ENCODE measurements at regions not wholly inside any gene's neighbourhood (a gene's known extent, or its start where the extent isn't known, plus 50 kb on each side); places are given as distances from the start of the nearest gene placed in this dataset.

DNA sequence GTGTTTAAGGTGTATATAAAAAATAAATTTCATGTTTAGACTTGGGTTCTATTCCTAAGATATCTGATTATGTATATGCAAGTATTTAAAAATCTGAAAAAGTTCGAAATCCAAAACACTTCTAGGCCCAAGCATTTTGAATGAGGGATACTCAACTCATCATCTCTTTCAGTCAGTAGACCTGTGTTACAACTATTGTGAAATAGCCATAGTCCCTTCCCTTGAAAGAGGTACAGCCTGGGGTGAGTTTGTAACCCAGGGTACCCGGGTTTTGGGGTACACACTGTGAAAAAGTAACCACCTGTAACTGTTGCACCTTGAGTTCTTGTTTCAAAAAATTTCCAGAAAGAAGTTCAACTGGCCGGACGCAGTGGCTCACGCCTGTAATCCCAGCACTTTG, 76.6 kb upstream of the DOK5 start:
- Mint-ChIP-seq H3K9me3 (0 out of 2 replicates have a peak, but pooled peaks cover under 1% of the 10 kb centered on the region), H3K4me1 (peaks cover 12% of the 10 kb centered on the region), H3K27me3 (ENCODE audit: low read depth) (no peaks in the 10 kb centered on the region), H3K27ac (no peak overlapping the region), H3K36me3 (no peaks in the 10 kb centered on the region), H3K4me3 (no peak overlapping the region)
- ATAC-seq (no peak), DNase-seq (ENCODE audit: low spot score) (no peak)
- TF ChIP-seq, protein P1, sequence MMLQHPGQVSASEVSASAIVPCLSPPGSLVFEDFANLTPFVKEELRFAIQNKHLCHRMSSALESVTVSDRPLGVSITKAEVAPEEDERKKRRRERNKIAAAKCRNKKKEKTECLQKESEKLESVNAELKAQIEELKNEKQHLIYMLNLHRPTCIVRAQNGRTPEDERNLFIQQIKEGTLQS (CRISPR knock-in tag; conservative IDR thresholded peaks at IDR 0.05): no peak
- no peak for TF ChIP-seq ATF1 (CRISPR knock-in tag; IDR thresholded peaks at IDR 0.05)
- TF ChIP-seq, protein P2, sequence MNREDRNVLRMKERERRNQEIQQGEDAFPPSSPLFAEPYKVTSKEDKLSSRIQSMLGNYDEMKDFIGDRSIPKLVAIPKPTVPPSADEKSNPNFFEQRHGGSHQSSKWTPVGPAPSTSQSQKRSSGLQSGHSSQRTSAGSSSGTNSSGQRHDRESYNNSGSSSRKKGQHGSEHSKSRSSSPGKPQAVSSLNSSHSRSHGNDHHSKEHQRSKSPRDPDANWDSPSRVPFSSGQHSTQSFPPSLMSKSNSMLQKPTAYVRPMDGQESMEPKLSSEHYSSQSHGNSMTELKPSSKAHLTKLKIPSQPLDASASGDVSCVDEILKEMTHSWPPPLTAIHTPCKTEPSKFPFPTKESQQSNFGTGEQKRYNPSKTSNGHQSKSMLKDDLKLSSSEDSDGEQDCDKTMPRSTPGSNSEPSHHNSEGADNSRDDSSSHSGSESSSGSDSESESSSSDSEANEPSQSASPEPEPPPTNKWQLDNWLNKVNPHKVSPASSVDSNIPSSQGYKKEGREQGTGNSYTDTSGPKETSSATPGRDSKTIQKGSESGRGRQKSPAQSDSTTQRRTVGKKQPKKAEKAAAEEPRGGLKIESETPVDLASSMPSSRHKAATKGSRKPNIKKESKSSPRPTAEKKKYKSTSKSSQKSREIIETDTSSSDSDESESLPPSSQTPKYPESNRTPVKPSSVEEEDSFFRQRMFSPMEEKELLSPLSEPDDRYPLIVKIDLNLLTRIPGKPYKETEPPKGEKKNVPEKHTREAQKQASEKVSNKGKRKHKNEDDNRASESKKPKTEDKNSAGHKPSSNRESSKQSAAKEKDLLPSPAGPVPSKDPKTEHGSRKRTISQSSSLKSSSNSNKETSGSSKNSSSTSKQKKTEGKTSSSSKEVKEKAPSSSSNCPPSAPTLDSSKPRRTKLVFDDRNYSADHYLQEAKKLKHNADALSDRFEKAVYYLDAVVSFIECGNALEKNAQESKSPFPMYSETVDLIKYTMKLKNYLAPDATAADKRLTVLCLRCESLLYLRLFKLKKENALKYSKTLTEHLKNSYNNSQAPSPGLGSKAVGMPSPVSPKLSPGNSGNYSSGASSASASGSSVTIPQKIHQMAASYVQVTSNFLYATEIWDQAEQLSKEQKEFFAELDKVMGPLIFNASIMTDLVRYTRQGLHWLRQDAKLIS (CRISPR knock-in tag; IDR thresholded peaks at IDR 0.05; ENCODE audit: borderline replicate concordance): no peak
- TF ChIP-seq, protein P3, sequence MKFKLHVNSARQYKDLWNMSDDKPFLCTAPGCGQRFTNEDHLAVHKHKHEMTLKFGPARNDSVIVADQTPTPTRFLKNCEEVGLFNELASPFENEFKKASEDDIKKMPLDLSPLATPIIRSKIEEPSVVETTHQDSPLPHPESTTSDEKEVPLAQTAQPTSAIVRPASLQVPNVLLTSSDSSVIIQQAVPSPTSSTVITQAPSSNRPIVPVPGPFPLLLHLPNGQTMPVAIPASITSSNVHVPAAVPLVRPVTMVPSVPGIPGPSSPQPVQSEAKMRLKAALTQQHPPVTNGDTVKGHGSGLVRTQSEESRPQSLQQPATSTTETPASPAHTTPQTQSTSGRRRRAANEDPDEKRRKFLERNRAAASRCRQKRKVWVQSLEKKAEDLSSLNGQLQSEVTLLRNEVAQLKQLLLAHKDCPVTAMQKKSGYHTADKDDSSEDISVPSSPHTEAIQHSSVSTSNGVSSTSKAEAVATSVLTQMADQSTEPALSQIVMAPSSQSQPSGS (CRISPR knock-in tag; IDR thresholded peaks at IDR 0.05; ENCODE audit: borderline replicate concordance, low read depth): no peak
- TF ChIP-seq, protein P4, sequence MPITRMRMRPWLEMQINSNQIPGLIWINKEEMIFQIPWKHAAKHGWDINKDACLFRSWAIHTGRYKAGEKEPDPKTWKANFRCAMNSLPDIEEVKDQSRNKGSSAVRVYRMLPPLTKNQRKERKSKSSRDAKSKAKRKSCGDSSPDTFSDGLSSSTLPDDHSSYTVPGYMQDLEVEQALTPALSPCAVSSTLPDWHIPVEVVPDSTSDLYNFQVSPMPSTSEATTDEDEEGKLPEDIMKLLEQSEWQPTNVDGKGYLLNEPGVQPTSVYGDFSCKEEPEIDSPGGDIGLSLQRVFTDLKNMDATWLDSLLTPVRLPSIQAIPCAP (CRISPR knock-in tag; IDR thresholded peaks at IDR 0.05): no peak
- TF ChIP-seq, protein P5, sequence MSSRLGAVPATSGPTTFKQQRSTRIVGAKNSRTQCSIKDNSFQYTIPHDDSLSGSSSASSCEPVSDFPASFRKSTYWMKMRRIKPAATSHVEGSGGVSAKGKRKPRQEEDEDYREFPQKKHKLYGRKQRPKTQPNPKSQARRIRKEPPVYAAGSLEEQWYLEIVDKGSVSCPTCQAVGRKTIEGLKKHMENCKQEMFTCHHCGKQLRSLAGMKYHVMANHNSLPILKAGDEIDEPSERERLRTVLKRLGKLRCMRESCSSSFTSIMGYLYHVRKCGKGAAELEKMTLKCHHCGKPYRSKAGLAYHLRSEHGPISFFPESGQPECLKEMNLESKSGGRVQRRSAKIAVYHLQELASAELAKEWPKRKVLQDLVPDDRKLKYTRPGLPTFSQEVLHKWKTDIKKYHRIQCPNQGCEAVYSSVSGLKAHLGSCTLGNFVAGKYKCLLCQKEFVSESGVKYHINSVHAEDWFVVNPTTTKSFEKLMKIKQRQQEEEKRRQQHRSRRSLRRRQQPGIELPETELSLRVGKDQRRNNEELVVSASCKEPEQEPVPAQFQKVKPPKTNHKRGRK (CRISPR knock-in tag; IDR thresholded peaks at IDR 0.05; ENCODE audit: borderline replicate concordance): no peak
- no peak for TF ChIP-seq MYBL2 (CRISPR knock-in tag; IDR thresholded peaks at IDR 0.05)
- TF ChIP-seq, protein P6, sequence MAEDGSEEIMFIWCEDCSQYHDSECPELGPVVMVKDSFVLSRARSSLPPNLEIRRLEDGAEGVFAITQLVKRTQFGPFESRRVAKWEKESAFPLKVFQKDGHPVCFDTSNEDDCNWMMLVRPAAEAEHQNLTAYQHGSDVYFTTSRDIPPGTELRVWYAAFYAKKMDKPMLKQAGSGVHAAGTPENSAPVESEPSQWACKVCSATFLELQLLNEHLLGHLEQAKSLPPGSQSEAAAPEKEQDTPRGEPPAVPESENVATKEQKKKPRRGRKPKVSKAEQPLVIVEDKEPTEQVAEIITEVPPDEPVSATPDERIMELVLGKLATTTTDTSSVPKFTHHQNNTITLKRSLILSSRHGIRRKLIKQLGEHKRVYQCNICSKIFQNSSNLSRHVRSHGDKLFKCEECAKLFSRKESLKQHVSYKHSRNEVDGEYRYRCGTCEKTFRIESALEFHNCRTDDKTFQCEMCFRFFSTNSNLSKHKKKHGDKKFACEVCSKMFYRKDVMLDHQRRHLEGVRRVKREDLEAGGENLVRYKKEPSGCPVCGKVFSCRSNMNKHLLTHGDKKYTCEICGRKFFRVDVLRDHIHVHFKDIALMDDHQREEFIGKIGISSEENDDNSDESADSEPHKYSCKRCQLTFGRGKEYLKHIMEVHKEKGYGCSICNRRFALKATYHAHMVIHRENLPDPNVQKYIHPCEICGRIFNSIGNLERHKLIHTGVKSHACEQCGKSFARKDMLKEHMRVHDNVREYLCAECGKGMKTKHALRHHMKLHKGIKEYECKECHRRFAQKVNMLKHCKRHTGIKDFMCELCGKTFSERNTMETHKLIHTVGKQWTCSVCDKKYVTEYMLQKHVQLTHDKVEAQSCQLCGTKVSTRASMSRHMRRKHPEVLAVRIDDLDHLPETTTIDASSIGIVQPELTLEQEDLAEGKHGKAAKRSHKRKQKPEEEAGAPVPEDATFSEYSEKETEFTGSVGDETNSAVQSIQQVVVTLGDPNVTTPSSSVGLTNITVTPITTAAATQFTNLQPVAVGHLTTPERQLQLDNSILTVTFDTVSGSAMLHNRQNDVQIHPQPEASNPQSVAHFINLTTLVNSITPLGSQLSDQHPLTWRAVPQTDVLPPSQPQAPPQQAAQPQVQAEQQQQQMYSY (CRISPR knock-in tag; IDR thresholded peaks at IDR 0.05): no peak
- no peak for TF ChIP-seq SOX15 (CRISPR knock-in tag; IDR thresholded peaks at IDR 0.05)
- TF ChIP-seq, protein P7, sequence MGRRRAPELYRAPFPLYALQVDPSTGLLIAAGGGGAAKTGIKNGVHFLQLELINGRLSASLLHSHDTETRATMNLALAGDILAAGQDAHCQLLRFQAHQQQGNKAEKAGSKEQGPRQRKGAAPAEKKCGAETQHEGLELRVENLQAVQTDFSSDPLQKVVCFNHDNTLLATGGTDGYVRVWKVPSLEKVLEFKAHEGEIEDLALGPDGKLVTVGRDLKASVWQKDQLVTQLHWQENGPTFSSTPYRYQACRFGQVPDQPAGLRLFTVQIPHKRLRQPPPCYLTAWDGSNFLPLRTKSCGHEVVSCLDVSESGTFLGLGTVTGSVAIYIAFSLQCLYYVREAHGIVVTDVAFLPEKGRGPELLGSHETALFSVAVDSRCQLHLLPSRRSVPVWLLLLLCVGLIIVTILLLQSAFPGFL (CRISPR knock-in tag; IDR thresholded peaks at IDR 0.05; ENCODE audit: borderline replicate concordance): no peak
- TF ChIP-seq TCF7 (CRISPR knock-in tag; IDR thresholded peaks at IDR 0.05; ENCODE audit: low read depth): no peak
- no peak for TF ChIP-seq IRF2 (CRISPR knock-in tag; IDR thresholded peaks at IDR 0.05; ENCODE audit: borderline replicate concordance, low read depth)
- POLR2A ChIA-PET: no interaction called here
- CTCF ChIA-PET: no interaction called here
